GM23338 (cell line): ENCODE measurements at regions not wholly inside any gene's neighbourhood (a gene's known extent, or its start where the extent isn't known, plus 50 kb on each side); places are given as distances from the start of the nearest gene placed in this dataset.

ENCODE experiments used
- ATAC-seq: fragments of 200-7000 bp; cut with Tn5 transposase; 3 replicates; pipeline ENCODE4 v1.9.1; 2020
- DNase-seq: peaks from one replicate; pipeline ENCODE4 v3.0.0-alpha.2; 2015; ENCODE audit warnings: low spot score
- H2AFZ ChIP-seq: fragments of 200-600 bp; sonication (generic); 2 replicates; pipeline ENCODE4 v1.8.0; 2016; ENCODE audit warnings: antibody characterized with exemption, mild to moderate bottlenecking, moderate library complexity
- H3F3A ChIP-seq: fragments of 200-600 bp; sonication (generic); replicated peaks from 2 replicates; pipeline ENCODE4 v1.8.0; 2017; ENCODE audit warnings: antibody characterized with exemption, mixed run types, low read depth
- H3K27ac ChIP-seq: fragments of 200-600 bp; sonication (generic); 2 replicates; pipeline ENCODE4 v1.6.1; 2016; ENCODE audit warnings: low read depth
- H3K27me3 ChIP-seq: fragments of 200-600 bp; sonication (generic); 2 replicates; pipeline ENCODE4 v1.8.0; 2016; ENCODE audit warnings: mild to moderate bottlenecking, mixed run types, moderate library complexity; ENCODE audit not compliant: insufficient read depth
- H3K36me3 ChIP-seq: fragments of 200-600 bp; sonication (generic); 2 replicates; pipeline ENCODE4 v1.8.0; 2016; ENCODE audit warnings: mild to moderate bottlenecking; ENCODE audit not compliant: insufficient read depth
- H3K4me1 ChIP-seq: fragments of 200-600 bp; sonication (generic); 2 replicates; pipeline ENCODE4 v1.8.0; 2016; ENCODE audit warnings: mild to moderate bottlenecking, moderate library complexity; ENCODE audit not compliant: insufficient read depth
- H3K4me2 ChIP-seq: fragments of 200-600 bp; sonication (generic); 2 replicates; pipeline ENCODE4 v1.7.1; 2017; ENCODE audit warnings: mixed run types
- H3K4me3 ChIP-seq: fragments of 200-600 bp; sonication (generic); 2 replicates; pipeline ENCODE4 v1.6.1; 2016; ENCODE audit warnings: mixed run types
- H3K79me2 ChIP-seq: fragments of 200-600 bp; sonication (generic); replicated peaks from 2 replicates; pipeline ENCODE4 v1.8.0; 2017; ENCODE audit warnings: mild to moderate bottlenecking; ENCODE audit not compliant: insufficient read depth
- H3K9me2 ChIP-seq: fragments of 200-600 bp; sonication (generic); 2 replicates; pipeline ENCODE4 v1.8.0; 2017; ENCODE audit not compliant: insufficient read depth
- H4K20me1 ChIP-seq: fragments of 200-600 bp; sonication (generic); replicated peaks from 2 replicates; pipeline ENCODE4 v1.8.0; 2017; ENCODE audit warnings: mild to moderate bottlenecking; ENCODE audit not compliant: insufficient read depth
- H3K27ac Mint-ChIP-seq: 2 replicates; pipeline ENCODE4 v1.8.0; 2020; ENCODE audit warnings: inconsistent platforms, mild to moderate bottlenecking, moderate library complexity, mixed read lengths
- H3K27me3 Mint-ChIP-seq: 3 replicates; pipeline ENCODE4 v1.8.0; 2022; ENCODE audit warnings: low read depth, mild to moderate bottlenecking, moderate library complexity, mixed read lengths, inconsistent platforms; ENCODE audit not compliant: insufficient read depth, poor library complexity
- H3K36me3 Mint-ChIP-seq: 3 replicates; pipeline ENCODE4 v1.8.0; 2021; ENCODE audit warnings: low read depth, mild to moderate bottlenecking, inconsistent platforms, moderate library complexity, mixed read lengths
- H3K4me1 Mint-ChIP-seq: 3 replicates; pipeline ENCODE4 v1.8.0; 2020; ENCODE audit warnings: mild to moderate bottlenecking, inconsistent platforms, mixed read lengths
- H3K4me3 Mint-ChIP-seq: 3 replicates; pipeline ENCODE4 v1.8.0; 2021; ENCODE audit warnings: moderate library complexity, mild to moderate bottlenecking, inconsistent platforms, mixed read lengths
- H3K9me3 Mint-ChIP-seq: 3 replicates; pipeline ENCODE4 v1.8.0; 2020; ENCODE audit warnings: moderate library complexity, mild to moderate bottlenecking, inconsistent platforms, mixed read lengths
- CREB1 ChIP-seq: fragments of 250-450 bp; sonication (Bioruptor Pico); IDR thresholded peaks from 2 replicates; pipeline ENCODE4 v1.5.0; 2020; ENCODE audit warnings: low read depth, mild to moderate bottlenecking, moderate library complexity
- EZH2 ChIP-seq: fragments of 200-600 bp; sonication (generic); IDR thresholded peaks from one replicate; pipeline ENCODE4 v1.8.0; 2017; ENCODE audit warnings: antibody characterized with exemption, mild to moderate bottlenecking, low read depth; ENCODE audit not compliant: unreplicated experiment
- EZH2phosphoT487 ChIP-seq: fragments of 200-600 bp; sonication (generic); IDR thresholded peaks from one replicate; pipeline ENCODE4 v1.8.1; 2018; ENCODE audit warnings: antibody characterized with exemption; ENCODE audit not compliant: unreplicated experiment
- JUNB ChIP-seq: IDR thresholded peaks from one replicate; pipeline ENCODE4 v1.6.1; 2016; ENCODE audit warnings: antibody characterized with exemption; ENCODE audit not compliant: unreplicated experiment
- NANOG ChIP-seq: IDR thresholded peaks from 2 replicates; pipeline ENCODE4 v1.6.1; 2016; ENCODE audit warnings: antibody characterized with exemption, borderline replicate concordance
- POLR2AphosphoS5 ChIP-seq: IDR thresholded peaks from 2 replicates; pipeline ENCODE4 v1.6.1; 2016; ENCODE audit warnings: antibody characterized with exemption, low read depth
- STAT1 ChIP-seq: IDR thresholded peaks from one replicate; pipeline ENCODE4 v1.6.1; 2016; ENCODE audit warnings: antibody characterized with exemption; ENCODE audit not compliant: unreplicated experiment
- ZNF114 ChIP-seq: fragments of 250-450 bp; sonication (Bioruptor Pico); IDR thresholded peaks from 2 replicates; pipeline ENCODE4 v1.5.0; 2020; ENCODE audit warnings: mild to moderate bottlenecking, moderate library complexity
- ZNF331 ChIP-seq: fragments of 250-450 bp; sonication (Bioruptor Pico); IDR thresholded peaks from 2 replicates; pipeline ENCODE4 v1.5.0; 2020; ENCODE audit warnings: low read depth, mild to moderate bottlenecking, moderate library complexity
- TF ChIP-seq, protein P1 (sequence below): fragments of 250-450 bp; sonication (Bioruptor Pico); IDR thresholded peaks from 2 replicates; pipeline ENCODE4 v1.5.0; 2020; ENCODE audit warnings: mild to moderate bottlenecking, moderate library complexity
- TF ChIP-seq, protein P2 (sequence below), 2 experiments: fragments of 200-600 bp in 1 of 2; sonication (generic) in 1 of 2; conservative IDR thresholded peaks; 2 replicates each; pipeline versions ENCODE4 v1.5.1 to v1.6.1; 2016 to 2017; ENCODE audit warnings: antibody characterized with exemption in 2 of 2, low read depth in 2 of 2, mild to moderate bottlenecking in 2 of 2, moderate library complexity in 1 of 2
- TF ChIP-seq, protein P3 (sequence below): IDR thresholded peaks from 2 replicates; pipeline ENCODE4 v1.6.1; 2016; ENCODE audit warnings: antibody characterized with exemption
- TF ChIP-seq, protein P4 (sequence below): IDR thresholded peaks from one replicate; pipeline ENCODE4 v1.6.1; 2018; ENCODE audit warnings: antibody characterized with exemption; ENCODE audit not compliant: unreplicated experiment

DNA sequence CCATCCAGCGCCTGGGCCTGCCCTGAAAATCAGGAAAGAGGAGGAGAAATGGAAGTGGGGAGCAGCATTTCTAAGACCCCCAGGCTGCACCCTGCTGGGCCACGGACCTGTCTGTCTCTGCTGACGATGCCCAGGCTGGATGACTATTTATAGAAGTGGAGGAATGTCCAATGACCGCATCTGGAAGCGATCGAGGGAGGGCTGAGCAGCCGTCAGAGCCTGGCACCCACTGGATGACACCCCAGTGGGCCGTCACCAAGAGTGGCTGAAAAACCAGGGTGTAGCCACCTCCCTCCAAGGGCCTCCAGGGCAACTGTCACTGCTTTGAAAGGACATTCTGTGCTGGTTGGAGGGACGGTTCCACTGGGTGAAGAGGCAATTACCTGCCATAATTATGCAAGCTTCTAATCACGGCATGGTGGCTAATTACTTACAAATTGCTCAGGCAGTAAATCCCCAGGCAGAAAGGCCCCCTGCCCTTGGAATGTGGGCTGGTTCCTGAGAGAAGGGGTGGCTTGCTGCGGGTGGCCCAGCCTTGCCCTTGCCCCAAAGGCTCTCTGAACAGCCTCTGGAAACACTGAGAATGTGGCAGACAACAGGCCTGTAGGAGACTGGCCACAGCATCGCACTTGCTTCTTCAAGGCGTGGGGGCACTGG lies 332.1 kb downstream of the C16orf95 start:
- H3K4me1 Mint-ChIP-seq, result peaks cover 7% of the 10 kb centered on the region
- Histone ChIP-seq H3F3A (no peaks in the 10 kb centered on the region), H3K79me2 (no peaks in the 10 kb centered on the region), H2AFZ (no peak overlapping the region), H3K27me3 (no peaks in the 10 kb centered on the region), H3K4me3 (no peak overlapping the region), H3K4me1 (no peaks in the 10 kb centered on the region), H3K36me3 (no peaks in the 10 kb centered on the region), H3K4me2 (no peak overlapping the region), H3K9me2 (no peaks in the 10 kb centered on the region), H3K27ac (no peak overlapping the region), H4K20me1 (no peaks in the 10 kb centered on the region)
- peaks cover 3% of the 10 kb centered on the region; the same call in 2 of the 3 replicates for H3K36me3 Mint-ChIP-seq
- H3K9me3 Mint-ChIP-seq, result peaks cover 11% of the 10 kb centered on the region; the same call in 2 of the 3 replicates
- TF ChIP-seq JUNB, result no peak
- TF ChIP-seq, protein P1, sequence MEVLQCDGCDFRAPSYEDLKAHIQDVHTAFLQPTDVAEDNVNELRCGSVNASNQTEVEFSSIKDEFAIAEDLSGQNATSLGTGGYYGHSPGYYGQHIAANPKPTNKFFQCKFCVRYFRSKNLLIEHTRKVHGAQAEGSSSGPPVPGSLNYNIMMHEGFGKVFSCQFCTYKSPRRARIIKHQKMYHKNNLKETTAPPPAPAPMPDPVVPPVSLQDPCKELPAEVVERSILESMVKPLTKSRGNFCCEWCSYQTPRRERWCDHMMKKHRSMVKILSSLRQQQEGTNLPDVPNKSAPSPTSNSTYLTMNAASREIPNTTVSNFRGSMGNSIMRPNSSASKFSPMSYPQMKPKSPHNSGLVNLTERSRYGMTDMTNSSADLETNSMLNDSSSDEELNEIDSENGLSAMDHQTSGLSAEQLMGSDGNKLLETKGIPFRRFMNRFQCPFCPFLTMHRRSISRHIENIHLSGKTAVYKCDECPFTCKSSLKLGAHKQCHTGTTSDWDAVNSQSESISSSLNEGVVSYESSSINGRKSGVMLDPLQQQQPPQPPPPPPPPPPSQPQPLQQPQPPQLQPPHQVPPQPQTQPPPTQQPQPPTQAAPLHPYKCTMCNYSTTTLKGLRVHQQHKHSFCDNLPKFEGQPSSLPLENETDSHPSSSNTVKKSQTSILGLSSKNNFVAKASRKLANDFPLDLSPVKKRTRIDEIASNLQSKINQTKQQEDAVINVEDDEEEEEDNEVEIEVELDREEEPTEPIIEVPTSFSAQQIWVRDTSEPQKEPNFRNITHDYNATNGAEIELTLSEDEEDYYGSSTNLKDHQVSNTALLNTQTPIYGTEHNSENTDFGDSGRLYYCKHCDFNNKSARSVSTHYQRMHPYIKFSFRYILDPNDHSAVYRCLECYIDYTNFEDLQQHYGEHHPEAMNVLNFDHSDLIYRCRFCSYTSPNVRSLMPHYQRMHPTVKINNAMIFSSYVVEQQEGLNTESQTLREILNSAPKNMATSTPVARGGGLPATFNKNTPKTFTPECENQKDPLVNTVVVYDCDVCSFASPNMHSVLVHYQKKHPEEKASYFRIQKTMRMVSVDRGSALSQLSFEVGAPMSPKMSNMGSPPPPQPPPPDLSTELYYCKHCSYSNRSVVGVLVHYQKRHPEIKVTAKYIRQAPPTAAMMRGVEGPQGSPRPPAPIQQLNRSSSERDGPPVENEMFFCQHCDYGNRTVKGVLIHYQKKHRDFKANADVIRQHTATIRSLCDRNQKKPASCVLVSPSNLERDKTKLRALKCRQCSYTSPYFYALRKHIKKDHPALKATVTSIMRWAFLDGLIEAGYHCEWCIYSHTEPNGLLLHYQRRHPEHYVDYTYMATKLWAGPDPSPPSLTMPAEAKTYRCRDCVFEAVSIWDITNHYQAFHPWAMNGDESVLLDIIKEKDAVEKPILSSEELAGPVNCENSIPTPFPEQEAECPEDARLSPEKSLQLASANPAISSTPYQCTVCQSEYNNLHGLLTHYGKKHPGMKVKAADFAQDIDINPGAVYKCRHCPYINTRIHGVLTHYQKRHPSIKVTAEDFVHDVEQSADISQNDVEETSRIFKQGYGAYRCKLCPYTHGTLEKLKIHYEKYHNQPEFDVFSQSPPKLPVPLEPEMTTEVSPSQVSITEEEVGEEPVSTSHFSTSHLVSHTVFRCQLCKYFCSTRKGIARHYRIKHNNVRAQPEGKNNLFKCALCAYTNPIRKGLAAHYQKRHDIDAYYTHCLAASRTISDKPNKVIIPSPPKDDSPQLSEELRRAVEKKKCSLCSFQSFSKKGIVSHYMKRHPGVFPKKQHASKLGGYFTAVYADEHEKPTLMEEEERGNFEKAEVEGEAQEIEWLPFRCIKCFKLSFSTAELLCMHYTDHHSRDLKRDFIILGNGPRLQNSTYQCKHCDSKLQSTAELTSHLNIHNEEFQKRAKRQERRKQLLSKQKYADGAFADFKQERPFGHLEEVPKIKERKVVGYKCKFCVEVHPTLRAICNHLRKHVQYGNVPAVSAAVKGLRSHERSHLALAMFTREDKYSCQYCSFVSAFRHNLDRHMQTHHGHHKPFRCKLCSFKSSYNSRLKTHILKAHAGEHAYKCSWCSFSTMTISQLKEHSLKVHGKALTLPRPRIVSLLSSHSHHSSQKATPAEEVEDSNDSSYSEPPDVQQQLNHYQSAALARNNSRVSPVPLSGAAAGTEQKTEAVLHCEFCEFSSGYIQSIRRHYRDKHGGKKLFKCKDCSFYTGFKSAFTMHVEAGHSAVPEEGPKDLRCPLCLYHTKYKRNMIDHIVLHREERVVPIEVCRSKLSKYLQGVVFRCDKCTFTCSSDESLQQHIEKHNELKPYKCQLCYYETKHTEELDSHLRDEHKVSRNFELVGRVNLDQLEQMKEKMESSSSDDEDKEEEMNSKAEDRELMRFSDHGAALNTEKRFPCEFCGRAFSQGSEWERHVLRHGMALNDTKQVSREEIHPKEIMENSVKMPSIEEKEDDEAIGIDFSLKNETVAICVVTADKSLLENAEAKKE (CRISPR knock-in tag), result no peak
- TF ChIP-seq, protein P2, sequence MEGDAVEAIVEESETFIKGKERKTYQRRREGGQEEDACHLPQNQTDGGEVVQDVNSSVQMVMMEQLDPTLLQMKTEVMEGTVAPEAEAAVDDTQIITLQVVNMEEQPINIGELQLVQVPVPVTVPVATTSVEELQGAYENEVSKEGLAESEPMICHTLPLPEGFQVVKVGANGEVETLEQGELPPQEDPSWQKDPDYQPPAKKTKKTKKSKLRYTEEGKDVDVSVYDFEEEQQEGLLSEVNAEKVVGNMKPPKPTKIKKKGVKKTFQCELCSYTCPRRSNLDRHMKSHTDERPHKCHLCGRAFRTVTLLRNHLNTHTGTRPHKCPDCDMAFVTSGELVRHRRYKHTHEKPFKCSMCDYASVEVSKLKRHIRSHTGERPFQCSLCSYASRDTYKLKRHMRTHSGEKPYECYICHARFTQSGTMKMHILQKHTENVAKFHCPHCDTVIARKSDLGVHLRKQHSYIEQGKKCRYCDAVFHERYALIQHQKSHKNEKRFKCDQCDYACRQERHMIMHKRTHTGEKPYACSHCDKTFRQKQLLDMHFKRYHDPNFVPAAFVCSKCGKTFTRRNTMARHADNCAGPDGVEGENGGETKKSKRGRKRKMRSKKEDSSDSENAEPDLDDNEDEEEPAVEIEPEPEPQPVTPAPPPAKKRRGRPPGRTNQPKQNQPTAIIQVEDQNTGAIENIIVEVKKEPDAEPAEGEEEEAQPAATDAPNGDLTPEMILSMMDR (conservative IDR thresholded peaks at IDR 0.05; ENCODE audit: low read depth in 2 of 2), result no peak
- TF ChIP-seq EZH2, result no peak
- TF ChIP-seq NANOG, result no peak
- TF ChIP-seq, protein P3, sequence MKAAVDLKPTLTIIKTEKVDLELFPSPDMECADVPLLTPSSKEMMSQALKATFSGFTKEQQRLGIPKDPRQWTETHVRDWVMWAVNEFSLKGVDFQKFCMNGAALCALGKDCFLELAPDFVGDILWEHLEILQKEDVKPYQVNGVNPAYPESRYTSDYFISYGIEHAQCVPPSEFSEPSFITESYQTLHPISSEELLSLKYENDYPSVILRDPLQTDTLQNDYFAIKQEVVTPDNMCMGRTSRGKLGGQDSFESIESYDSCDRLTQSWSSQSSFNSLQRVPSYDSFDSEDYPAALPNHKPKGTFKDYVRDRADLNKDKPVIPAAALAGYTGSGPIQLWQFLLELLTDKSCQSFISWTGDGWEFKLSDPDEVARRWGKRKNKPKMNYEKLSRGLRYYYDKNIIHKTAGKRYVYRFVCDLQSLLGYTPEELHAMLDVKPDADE, result no peak
- no peak for TF ChIP-seq STAT1
- TF ChIP-seq, protein P4, sequence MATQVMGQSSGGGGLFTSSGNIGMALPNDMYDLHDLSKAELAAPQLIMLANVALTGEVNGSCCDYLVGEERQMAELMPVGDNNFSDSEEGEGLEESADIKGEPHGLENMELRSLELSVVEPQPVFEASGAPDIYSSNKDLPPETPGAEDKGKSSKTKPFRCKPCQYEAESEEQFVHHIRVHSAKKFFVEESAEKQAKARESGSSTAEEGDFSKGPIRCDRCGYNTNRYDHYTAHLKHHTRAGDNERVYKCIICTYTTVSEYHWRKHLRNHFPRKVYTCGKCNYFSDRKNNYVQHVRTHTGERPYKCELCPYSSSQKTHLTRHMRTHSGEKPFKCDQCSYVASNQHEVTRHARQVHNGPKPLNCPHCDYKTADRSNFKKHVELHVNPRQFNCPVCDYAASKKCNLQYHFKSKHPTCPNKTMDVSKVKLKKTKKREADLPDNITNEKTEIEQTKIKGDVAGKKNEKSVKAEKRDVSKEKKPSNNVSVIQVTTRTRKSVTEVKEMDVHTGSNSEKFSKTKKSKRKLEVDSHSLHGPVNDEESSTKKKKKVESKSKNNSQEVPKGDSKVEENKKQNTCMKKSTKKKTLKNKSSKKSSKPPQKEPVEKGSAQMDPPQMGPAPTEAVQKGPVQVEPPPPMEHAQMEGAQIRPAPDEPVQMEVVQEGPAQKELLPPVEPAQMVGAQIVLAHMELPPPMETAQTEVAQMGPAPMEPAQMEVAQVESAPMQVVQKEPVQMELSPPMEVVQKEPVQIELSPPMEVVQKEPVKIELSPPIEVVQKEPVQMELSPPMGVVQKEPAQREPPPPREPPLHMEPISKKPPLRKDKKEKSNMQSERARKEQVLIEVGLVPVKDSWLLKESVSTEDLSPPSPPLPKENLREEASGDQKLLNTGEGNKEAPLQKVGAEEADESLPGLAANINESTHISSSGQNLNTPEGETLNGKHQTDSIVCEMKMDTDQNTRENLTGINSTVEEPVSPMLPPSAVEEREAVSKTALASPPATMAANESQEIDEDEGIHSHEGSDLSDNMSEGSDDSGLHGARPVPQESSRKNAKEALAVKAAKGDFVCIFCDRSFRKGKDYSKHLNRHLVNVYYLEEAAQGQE, result no peak
- TF ChIP-seq POLR2AphosphoS5, result no peak
- no peak for TF ChIP-seq ZNF331 (CRISPR knock-in tag)
- no peak for TF ChIP-seq CREB1 (CRISPR knock-in tag)
- TF ChIP-seq EZH2phosphoT487, result no peak
- TF ChIP-seq ZNF114 (CRISPR knock-in tag), result no peak
- ATAC-seq, result peak; percentile 79
- H3K27me3 Mint-ChIP-seq, result peaks cover 22% of the 10 kb centered on the region
- DNase-seq, result peak; percentile 12
- no peak overlapping the region; the same call in 1 of the 2 replicates for H3K27ac Mint-ChIP-seq
- no peak overlapping the region for H3K4me3 Mint-ChIP-seq
